ENCODE measurements at regions not wholly inside any gene's neighbourhood (a gene's known extent, or its start where the extent isn't known, plus 50 kb on each side); places are given as distances from the start of the nearest gene placed in this dataset.

DNA sequence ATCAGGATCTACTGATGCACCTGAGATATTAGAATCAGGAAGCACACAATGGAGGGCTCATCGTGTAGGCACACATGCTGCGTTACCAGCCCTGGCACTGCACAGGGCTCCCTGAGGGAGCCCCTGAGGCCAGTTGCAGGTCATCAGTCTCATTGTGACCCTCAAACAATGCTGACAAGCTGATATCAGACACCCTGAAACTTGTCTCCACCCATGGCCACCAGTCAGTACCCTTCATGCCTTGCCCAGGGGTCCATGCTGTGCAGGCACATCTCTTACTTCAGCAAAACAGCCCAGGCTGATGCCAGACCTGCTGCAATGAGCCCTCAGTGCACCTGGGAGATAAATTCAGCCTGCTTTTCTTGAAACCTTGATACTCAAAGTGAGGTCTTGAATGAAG is 59.5 kb upstream of the SLC6A11 start:
- DNase-seq (ENCODE audit: low read depth) = no peak
- no peak for TF ChIP-seq CTCF (IDR thresholded peaks at IDR 0.05; ENCODE audit: control insufficient read depth, extremely low read depth, insufficient read depth)
- H3K4me3 ChIP-seq (ENCODE audit: low read depth, low read length) = no peak overlapping the region

GRCh38 chr3:10757021-10757820 is 58.8 kb upstream of the SLC6A11 start:
- no peak overlapping the region for H3K4me3 ChIP-seq (ENCODE audit: low read depth, low read length)
- DNase-seq (ENCODE audit: low read depth) = no peak
- no peak for TF ChIP-seq CTCF (IDR thresholded peaks at IDR 0.05; ENCODE audit: control insufficient read depth, extremely low read depth, insufficient read depth)

DNA sequence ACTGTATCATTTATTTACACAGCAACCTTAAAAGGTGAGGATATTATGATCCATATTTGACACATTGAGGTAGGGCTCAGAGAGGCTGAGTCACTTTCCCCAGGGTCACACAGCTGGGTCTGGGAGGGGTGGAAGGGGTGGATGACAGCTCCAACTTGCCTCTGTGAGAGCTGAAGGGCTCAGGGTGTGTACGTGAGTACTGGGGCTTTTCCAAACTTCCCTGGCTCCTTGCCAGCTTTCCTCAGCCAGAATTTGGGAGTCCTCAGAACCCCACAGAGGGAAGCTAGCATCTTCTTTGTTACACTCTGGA is 58.3 kb upstream of the SLC6A11 start:
- no peak for DNase-seq (ENCODE audit: low read depth)
- no peak for TF ChIP-seq CTCF (IDR thresholded peaks at IDR 0.05; ENCODE audit: control insufficient read depth, extremely low read depth, insufficient read depth)
- H3K4me3 ChIP-seq (ENCODE audit: low read depth, low read length) = no peak overlapping the region

DNA sequence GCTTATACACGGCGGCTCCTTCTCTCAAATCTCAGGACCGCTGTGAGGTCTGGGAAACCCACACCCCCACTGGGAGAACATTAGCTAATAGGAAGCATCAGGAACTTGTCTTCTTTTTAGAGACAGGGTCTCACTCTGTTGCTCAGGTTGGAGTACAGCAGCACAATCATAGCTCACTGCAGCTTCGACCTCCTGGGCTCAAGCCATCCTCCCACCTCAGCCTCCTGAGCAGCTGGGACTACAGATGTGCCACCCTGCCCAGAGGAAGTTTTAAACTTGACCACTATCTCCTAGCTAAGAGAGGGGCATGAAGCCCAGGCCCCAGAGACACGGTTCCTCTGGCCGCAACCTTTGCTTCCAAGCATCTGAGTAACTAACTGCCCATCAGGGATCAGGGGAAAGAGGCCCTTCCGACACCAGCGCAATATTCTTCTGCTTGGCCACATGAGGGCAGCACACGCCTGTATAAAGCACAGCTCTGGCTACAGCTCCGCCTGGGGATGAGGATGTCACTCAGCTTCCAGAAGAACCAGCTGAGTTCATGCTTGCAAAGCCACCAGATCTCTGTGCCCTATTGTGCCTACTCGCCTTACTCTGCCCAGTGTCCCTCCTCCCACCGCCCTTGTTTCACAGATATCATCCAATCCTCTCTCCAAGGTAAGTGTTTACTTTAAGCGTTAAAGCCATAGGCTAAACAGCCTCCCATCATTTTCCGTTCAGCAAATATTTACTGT is 57.6 kb upstream of the SLC6A11 start:
- peak; percentile 91 for DNase-seq (ENCODE audit: low read depth)
- H3K4me3 ChIP-seq (ENCODE audit: low read depth, low read length) = no peak overlapping the region
- peak; percentile 93 for TF ChIP-seq CTCF (IDR thresholded peaks at IDR 0.05; ENCODE audit: control insufficient read depth, extremely low read depth, insufficient read depth)

DNA sequence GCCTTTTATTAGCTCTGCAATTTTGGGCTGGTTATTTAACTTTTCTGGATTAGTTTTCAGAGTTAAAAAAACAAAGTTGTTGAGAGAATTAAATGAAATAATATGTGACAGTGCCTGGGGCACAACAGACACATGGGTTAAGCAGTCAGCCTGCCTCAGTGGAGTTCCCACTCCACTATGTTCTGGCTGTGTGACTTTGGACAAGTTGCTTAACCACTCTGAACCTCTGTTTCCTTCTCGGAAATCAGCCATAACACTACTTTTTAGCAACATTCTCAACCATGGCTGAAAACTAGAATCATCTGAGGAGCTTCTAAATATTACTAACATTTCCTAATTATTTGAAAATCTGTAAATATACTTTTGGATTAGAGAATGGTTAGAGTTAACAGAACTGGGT is 56.5 kb upstream of the SLC6A11 start:
- TF ChIP-seq CTCF (IDR thresholded peaks at IDR 0.05; ENCODE audit: control insufficient read depth, extremely low read depth, insufficient read depth) = no peak
- H3K4me3 ChIP-seq (ENCODE audit: low read depth, low read length) = no peak overlapping the region
- no peak for DNase-seq (ENCODE audit: low read depth)

GRCh38 chr3:10760199-10760598 is 55.8 kb upstream of the SLC6A11 start:
- no peak overlapping the region for H3K4me3 ChIP-seq (ENCODE audit: low read depth, low read length)
- no peak for DNase-seq (ENCODE audit: low read depth)
- no peak for TF ChIP-seq CTCF (IDR thresholded peaks at IDR 0.05; ENCODE audit: control insufficient read depth, extremely low read depth, insufficient read depth)

All from LNCaP clone FGC (cell line).